Caco-2 (cell line): ENCODE measurements at regions not wholly inside any gene's neighbourhood (a gene's known extent, or its start where the extent isn't known, plus 50 kb on each side); places are given as distances from the start of the nearest gene placed in this dataset.
"Not testable (repeated sequence)": the region's sequence is repeated elsewhere in the genome, so short reads cannot be mapped to it uniquely, and the experiment has no call there.

Source experiments
- BruUV-seq: library from RNA; stranded (reverse); fragments of 400-500 nt; replicated peaks from 2 replicates; lab custom pipeline; 2021; lab: Mats Ljungman, UMichigan
- CTCF ChIA-PET: fragments of 300-600 bp; sonication (Branson Sonifier 250); formaldehyde crosslinking; loops from one replicate; lab custom pipeline; 2022; ENCODE audit warnings: antibody characterized with exemption; lab: Charles Lee
- POLR2A ChIA-PET: fragments of 300-600 bp; sonication (Branson Sonifier 250); formaldehyde crosslinking; loops from one replicate; lab custom pipeline; 2022; ENCODE audit warnings: antibody characterized with exemption; lab: Charles Lee
- DNase-seq, 2 experiments: peaks; one replicate each; pipeline versions ENCODE4 v3.0.0 to v3.0.0-alpha.2; 2020 to 2022
- H3K27me3 ChIP-seq: replicated peaks from 2 replicates; pipeline ENCODE4 v1.6.0; 2011; ENCODE audit warnings: low read length; ENCODE audit not compliant: control insufficient read depth, insufficient read depth
- H3K36me3 ChIP-seq: 2 replicates; pipeline ENCODE4 v1.5.1; 2011; ENCODE audit warnings: low read length; ENCODE audit not compliant: control insufficient read depth, insufficient read depth
- H3K4me1 ChIP-seq: fragments of 250-450 bp; sonication (Bioruptor Pico); 2 replicates; pipeline ENCODE4 v1.5.1; 2020; ENCODE audit warnings: mild to moderate bottlenecking
- H3K4me3 ChIP-seq: 2 replicates; pipeline ENCODE4 v1.5.1; 2011; ENCODE audit warnings: low read depth, mild to moderate bottlenecking, control low read depth, low read length
- H3K9me3 ChIP-seq: fragments of 250-450 bp; sonication (Bioruptor Pico); 2 replicates; pipeline ENCODE4 v1.5.1; 2020; ENCODE audit warnings: mild to moderate bottlenecking, moderate library complexity
- H3K27ac Mint-ChIP-seq: one replicate; pipeline ENCODE4 v1.8.0; 2022; ENCODE audit warnings: mixed read lengths; ENCODE audit not compliant: unreplicated experiment
- H3K27me3 Mint-ChIP-seq: one replicate; pipeline ENCODE4 v1.8.0; 2022; ENCODE audit warnings: mixed read lengths; ENCODE audit not compliant: insufficient read depth, unreplicated experiment
- H3K36me3 Mint-ChIP-seq: one replicate; pipeline ENCODE4 v1.8.0; 2022; ENCODE audit warnings: mild to moderate bottlenecking, mixed read lengths; ENCODE audit not compliant: insufficient read depth, unreplicated experiment
- H3K4me1 Mint-ChIP-seq: one replicate; pipeline ENCODE4 v1.8.0; 2022; ENCODE audit warnings: low read depth, mixed read lengths; ENCODE audit not compliant: unreplicated experiment
- H3K4me3 Mint-ChIP-seq: one replicate; pipeline ENCODE4 v1.8.0; 2022; ENCODE audit warnings: mild to moderate bottlenecking, moderate library complexity, mixed read lengths; ENCODE audit not compliant: unreplicated experiment
- H3K9me3 Mint-ChIP-seq: one replicate; pipeline ENCODE4 v1.8.0; 2022; ENCODE audit warnings: mixed read lengths; ENCODE audit not compliant: unreplicated experiment
- CTCF ChIP-seq, 2 experiments: fragments of 200-600 bp in 1 of 2; IDR thresholded peaks; 1 replicate in 1 of 2; 2 replicates in 1 of 2; pipeline versions ENCODE4 v1.5.1 to v1.8.0; 2011 to 2022; ENCODE audit warnings: antibody characterized with exemption in 1 of 2, control low read depth in 1 of 2, inconsistent platforms in 1 of 2, low read depth in 1 of 2, low read length in 1 of 2, mild to moderate bottlenecking in 1 of 2, moderate library complexity in 1 of 2; ENCODE audit not compliant: insufficient read depth in 1 of 2, severe bottlenecking in 1 of 2, unreplicated experiment in 1 of 2
- intact Hi-C: fragments of 100-400 bp; cut with micrococcal nuclease; formaldehyde crosslinking; loops from one replicate; pipeline ENCODE4 v1.10.0; 2022; ENCODE audit not compliant: unreplicated experiment

GRCh38 chr5:92838253-92838652 is 742.8 kb downstream of the NR2F1-AS1 start:
- no peaks in the 10 kb centered on the region for H3K9me3 Mint-ChIP-seq
- DNase-seq = peak in 1 of 2 experiments; percentile 56
- H3K4me1 ChIP-seq = no peaks in the 10 kb centered on the region
- no peak overlapping the region for H3K4me3 ChIP-seq
- peak; percentile 58 to 63 for TF ChIP-seq CTCF (IDR thresholded peaks at IDR 0.05; ENCODE audit: insufficient read depth in 1 of 2, low read depth in 1 of 2, low read length in 1 of 2, severe bottlenecking in 1 of 2, unreplicated experiment in 1 of 2)
- CTCF ChIA-PET = interaction anchor here (1.4 kb wide), 1 partner anchor 150 kb away, joined by 14 read pairs; no protein-coding TSS in a partner anchor
- POLR2A ChIA-PET = no interaction called here
- no TSS peak for BruUV-seq
- H3K4me1 Mint-ChIP-seq = peaks cover under 1% of the 10 kb centered on the region
- H3K4me3 Mint-ChIP-seq = no peak overlapping the region
- no peak overlapping the region for H3K27ac Mint-ChIP-seq
- no peaks in the 10 kb centered on the region for H3K27me3 ChIP-seq
- H3K27me3 Mint-ChIP-seq = no peaks in the 10 kb centered on the region
- H3K36me3 Mint-ChIP-seq = no peaks in the 10 kb centered on the region
- intact Hi-C loops = loop anchor here (1.0 kb wide), 5 partner anchors 61 to 529 kb away; no protein-coding TSS in a partner anchor
- no peaks in the 10 kb centered on the region for H3K36me3 ChIP-seq
- no peaks in the 10 kb centered on the region for H3K9me3 ChIP-seq

- Mint-ChIP-seq H3K27me3 (no peaks in the 10 kb centered on the region), H3K9me3 (peaks cover 7% of the 10 kb centered on the region), H3K27ac (no peak overlapping the region), H3K4me3 (no peak overlapping the region), H3K36me3 (no peaks in the 10 kb centered on the region), H3K4me1 (no peaks in the 10 kb centered on the region)
- no peak overlapping the region for H3K4me3 ChIP-seq
- BruUV-seq = no TSS peak
- POLR2A ChIA-PET = no interaction called here
- no peak for TF ChIP-seq CTCF (IDR thresholded peaks at IDR 0.05; ENCODE audit: insufficient read depth in 1 of 2, low read depth in 1 of 2, low read length in 1 of 2, severe bottlenecking in 1 of 2, unreplicated experiment in 1 of 2)
- no peaks in the 10 kb centered on the region for H3K9me3 ChIP-seq
- intact Hi-C loops = no loop called here
- no peaks in the 10 kb centered on the region for H3K36me3 ChIP-seq
- no peak for DNase-seq
- no peaks in the 10 kb centered on the region for H3K4me1 ChIP-seq
- no peaks in the 10 kb centered on the region for H3K27me3 ChIP-seq
- CTCF ChIA-PET = no interaction called here
Measured at GRCh38 chr5:92836855-92837755, 743.9 kb downstream of the NR2F1-AS1 start.

- H3K27ac Mint-ChIP-seq = no peak overlapping the region
- Histone ChIP-seq H3K27me3 (no peaks in the 10 kb centered on the region), H3K4me1 (no peaks in the 10 kb centered on the region), H3K4me3 (no peak overlapping the region), H3K36me3 (no peaks in the 10 kb centered on the region), H3K9me3 (no peaks in the 10 kb centered on the region; the same call in 1 of the 2 replicates)
- intact Hi-C loops = no loop called here
- no peaks in the 10 kb centered on the region for H3K36me3 Mint-ChIP-seq
- BruUV-seq = no TSS peak
- no peak for TF ChIP-seq CTCF (IDR thresholded peaks at IDR 0.05; ENCODE audit: insufficient read depth in 1 of 2, low read depth in 1 of 2, low read length in 1 of 2, severe bottlenecking in 1 of 2, unreplicated experiment in 1 of 2)
- ChIA-PET CTCF (no interaction called here), POLR2A (no interaction called here)
- H3K4me1 Mint-ChIP-seq = no peaks in the 10 kb centered on the region
- DNase-seq = no peak
- H3K4me3 Mint-ChIP-seq = no peak overlapping the region
- no peaks in the 10 kb centered on the region for H3K27me3 Mint-ChIP-seq
- peaks cover 9% of the 10 kb centered on the region for H3K9me3 Mint-ChIP-seq
Measured at GRCh38 chr5:92835712-92836111, 745.3 kb downstream of the NR2F1-AS1 start.

GRCh38 chr5:92823551-92823950 is 757.5 kb downstream of the NR2F1-AS1 start:
- POLR2A ChIA-PET, CTCF ChIA-PET: not testable (repeated sequence)

More at GRCh38 chr5:92823551-92823950, 757.5 kb downstream of the NR2F1-AS1 start:
- H3K27me3 ChIP-seq, H3K27me3 Mint-ChIP-seq, H3K27ac Mint-ChIP-seq, H3K4me1 Mint-ChIP-seq, BruUV-seq, intact Hi-C loops, DNase-seq, H3K4me3 Mint-ChIP-seq, H3K36me3 Mint-ChIP-seq, H3K4me3 ChIP-seq, H3K4me1 ChIP-seq, H3K9me3 ChIP-seq, H3K36me3 ChIP-seq: not testable (repeated sequence)
- peaks cover 16% of the 10 kb centered on the region for H3K9me3 Mint-ChIP-seq
